ENCODE measurements at regions not wholly inside any gene's neighbourhood (a gene's known extent, or its start where the extent isn't known, plus 50 kb on each side); places are given as distances from the start of the nearest gene placed in this dataset.

GRCh38 chr6:126747728-126748540 is 370.5 kb upstream of the RSPO3 start:
- DNase-seq (ENCODE audit: low spot score): no peak

GRCh38 chr6:126753606-126754005 is 364.9 kb upstream of the RSPO3 start:
- DNase-seq (ENCODE audit: low spot score): no peak

- no peak for DNase-seq (ENCODE audit: low spot score)
These were observed 356.6 kb upstream of the RSPO3 start for GRCh38 chr6:126761854-126762253.

DNA sequence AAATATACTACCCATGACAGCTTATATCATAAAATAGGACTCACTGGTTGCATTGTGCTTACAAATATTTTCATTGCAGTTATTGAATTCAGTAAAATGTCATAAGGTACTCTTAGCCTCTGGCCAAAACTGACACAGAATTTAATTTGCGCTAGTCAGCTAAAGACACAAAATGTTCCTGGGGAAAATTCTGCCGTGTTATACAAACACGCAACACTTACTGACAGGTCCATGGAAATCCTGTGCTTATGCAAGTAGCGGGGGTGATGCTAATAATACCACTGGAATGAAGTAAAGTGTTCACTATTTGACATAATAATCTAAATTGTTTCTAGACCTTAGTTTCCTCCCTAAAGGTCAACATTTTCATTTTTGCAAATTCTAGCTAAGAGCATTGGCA is 354.4 kb upstream of the RSPO3 start:
- no peak for DNase-seq (ENCODE audit: low spot score)

- DNase-seq (ENCODE audit: low spot score): no peak
These were observed 353.8 kb upstream of the RSPO3 start for GRCh38 chr6:126764671-126765070.

- DNase-seq (ENCODE audit: low spot score): no peak
These were observed 351.7 kb upstream of the RSPO3 start for GRCh38 chr6:126766820-126767219.

- DNase-seq (ENCODE audit: low spot score): no peak
These were observed 350.8 kb upstream of the RSPO3 start for GRCh38 chr6:126767711-126768110.

DNA sequence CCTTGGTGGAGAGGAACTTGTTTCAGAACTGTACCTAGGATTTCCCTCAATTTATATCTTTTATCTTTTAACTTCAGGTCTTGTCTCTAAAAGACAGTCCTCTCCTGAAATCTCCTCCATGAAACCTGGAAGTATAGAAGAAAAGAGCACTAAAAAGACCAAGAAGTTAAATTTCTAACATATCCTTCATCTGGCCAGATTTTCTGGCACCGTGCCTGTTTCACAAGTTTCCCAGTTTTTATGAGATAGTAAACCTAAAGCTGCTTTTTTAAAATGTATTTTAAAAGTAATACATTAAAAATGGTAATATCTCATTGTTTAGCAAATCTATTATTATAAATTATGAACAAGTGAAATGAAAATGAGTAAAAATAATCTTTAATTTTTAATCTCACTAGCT is 348.3 kb upstream of the RSPO3 start:
- no peak for DNase-seq (ENCODE audit: low spot score)

DNA sequence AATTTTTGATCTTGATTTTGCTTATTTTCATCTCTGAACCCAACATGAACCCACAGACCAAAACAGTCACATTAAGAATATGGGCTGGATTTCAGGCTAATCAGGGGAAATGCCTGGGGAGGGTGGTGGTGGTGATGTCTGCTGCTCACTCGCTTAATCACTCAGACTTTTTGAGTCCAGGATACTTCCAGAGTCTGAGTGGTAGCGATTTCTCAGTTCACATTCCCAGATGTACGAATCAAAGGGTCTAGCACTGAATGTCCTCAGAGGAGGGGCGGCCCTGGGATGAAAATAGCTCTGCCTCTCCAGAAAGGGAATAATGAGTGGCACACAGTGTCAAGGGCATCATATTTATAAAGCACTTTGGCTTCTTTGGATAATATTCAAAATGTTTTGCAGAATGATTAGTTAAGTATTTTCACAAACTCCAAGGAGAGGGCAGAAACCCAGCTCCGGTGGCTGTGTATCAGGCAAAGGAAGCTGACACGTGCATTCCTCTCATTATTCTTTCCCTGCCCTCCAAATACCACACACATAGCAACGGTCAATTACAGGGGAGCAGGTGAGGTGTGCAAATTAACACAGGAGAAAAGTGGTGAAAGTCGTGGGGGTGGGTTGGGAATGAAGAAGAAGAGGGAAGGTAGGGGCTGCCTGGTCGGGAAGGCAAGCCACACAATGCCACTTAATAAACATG is 345.2 kb upstream of the RSPO3 start:
- DNase-seq (ENCODE audit: low spot score): no peak

DNA sequence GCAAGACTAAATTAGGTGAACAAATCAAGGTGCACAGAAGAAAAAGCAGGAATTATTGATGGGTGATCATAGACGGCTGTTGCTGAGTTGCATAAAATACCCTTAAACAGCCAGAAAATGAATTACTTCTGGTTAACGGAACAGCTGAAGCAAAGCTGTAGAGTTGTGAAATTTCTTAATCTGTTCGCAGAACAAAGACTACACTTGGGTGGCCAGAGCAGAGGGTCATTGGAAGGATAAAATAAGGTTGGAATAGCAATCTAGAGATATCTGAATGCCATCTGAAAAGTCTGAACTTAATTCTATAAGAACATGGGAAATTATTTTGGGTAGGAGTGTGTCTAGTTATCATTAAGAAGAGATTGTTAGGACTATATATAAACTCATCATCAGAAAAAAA is 339.1 kb upstream of the RSPO3 start:
- no peak for DNase-seq (ENCODE audit: low spot score)

DNA sequence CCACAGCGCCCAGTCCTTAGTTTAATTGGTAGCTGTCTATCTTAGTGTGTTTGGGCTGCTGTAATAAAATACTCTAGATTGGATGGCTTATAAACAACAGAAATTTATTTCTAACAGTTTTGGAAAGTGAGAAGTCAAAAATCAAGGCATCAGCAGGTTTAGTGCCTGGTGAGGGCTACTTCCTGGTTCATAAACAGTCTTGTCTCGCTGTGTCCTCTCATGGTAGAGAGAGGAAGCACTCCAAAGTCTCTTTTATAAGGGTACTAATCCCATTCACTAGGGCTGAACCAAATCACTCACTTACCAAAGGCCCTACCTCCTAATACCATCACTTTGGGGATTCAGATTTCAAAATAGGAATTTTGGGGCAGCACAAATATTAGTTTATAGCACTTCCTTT is 336.9 kb upstream of the RSPO3 start:
- no peak for DNase-seq (ENCODE audit: low spot score)

GRCh38 chr6:126784161-126784790 is 334.2 kb upstream of the RSPO3 start:
- DNase-seq (ENCODE audit: low spot score): no peak

- no peak for DNase-seq (ENCODE audit: low spot score)
These were observed 332.2 kb upstream of the RSPO3 start for GRCh38 chr6:126786262-126786661.

GRCh38 chr6:126787635-126788034 is 330.8 kb upstream of the RSPO3 start:
- DNase-seq (ENCODE audit: low spot score): no peak

GRCh38 chr6:126788861-126789365 is 329.6 kb upstream of the RSPO3 start:
- DNase-seq (ENCODE audit: low spot score): no peak

GRCh38 chr6:126792340-126793085 is 326.0 kb upstream of the RSPO3 start:
- DNase-seq (ENCODE audit: low spot score): no peak

DNA sequence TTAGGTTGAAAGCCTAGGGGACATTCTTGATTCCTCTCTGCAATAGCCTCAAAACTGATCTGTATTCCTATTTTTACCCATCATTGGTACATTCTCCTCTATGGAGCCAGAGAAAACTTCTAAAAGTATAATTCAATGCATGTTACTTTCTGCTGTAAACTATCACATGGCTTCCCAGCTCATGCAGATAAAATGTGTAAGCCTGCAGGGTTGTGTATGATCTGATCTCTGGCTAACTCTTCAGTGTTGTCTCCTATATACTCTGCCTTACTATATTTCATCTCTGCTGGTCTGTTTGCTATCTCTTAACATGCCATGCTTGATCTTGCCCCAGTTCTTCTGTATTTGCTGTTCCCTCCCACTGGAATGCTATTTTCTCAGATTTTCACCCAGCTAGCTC is 323.3 kb upstream of the RSPO3 start:
- no peak for DNase-seq (ENCODE audit: low spot score)

DNA sequence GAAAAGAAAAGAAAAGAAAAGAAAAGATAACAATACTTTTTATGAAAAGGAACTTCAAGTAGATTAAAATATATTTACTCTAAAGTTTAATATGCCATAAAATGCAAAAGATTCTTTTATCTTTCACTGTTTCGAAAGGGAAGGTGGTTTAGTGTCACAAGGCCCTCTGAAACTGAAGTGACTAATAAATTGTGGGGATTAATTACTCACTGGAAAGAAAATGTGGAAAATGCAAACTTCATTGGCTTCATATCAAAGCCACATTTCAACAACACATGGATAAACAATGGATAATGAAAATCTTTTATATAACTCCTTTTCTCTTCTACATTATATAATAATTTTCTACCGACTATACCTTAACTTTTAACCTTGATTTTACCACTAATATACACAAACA is 320.5 kb upstream of the RSPO3 start:
- no peak for DNase-seq (ENCODE audit: low spot score)

DNA sequence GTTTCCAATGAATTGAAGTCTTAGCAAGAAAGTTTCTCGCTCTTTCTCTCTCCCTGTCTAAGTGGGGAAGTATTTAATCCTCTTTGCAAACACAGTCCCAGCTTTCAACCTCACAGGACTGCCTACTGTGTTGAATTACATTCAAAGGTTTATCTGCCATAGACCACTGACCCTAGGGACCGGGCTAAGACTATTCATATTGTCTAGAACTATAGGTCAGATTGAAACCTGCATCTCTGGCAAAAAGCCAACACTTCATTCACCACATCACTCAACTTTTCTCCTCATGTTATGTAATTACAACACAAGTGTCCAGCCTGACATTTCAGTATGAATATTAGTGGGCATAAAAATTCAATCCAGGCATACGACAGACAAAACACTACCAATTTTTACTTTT is 314.7 kb upstream of the RSPO3 start:
- no peak for DNase-seq (ENCODE audit: low spot score)

- peak; percentile 59 for DNase-seq (ENCODE audit: low spot score)
These were observed 314.0 kb upstream of the RSPO3 start for GRCh38 chr6:126804332-126805064.

GRCh38 chr6:126805861-126806260 is 312.6 kb upstream of the RSPO3 start:
- DNase-seq (ENCODE audit: low spot score): no peak

DNA sequence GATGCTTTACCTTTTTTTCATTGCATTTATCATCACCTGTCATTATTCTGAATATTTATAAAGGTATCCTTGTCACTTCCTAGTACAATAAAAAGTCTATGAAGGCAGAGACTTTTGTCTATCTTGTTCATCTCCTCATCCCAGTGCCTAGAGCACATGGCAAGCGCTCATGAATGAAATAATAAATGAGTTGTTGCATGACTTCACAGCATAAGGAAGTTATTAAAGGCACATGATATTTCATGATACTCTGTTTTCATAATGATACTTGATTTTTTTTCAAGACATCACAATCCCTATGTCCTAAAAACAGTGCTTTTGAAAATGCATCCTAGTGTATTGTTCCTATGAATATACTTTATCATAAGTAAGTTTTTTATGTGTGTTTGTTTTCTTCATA is 310.6 kb upstream of the RSPO3 start:
- DNase-seq (ENCODE audit: low spot score): peak; percentile 2

Data from kidney tubule cell (primary cell).